HG02571 (cell line): ENCODE measurements at regions not wholly inside any gene's neighbourhood (a gene's known extent, or its start where the extent isn't known, plus 50 kb on each side); places are given as distances from the start of the nearest gene placed in this dataset.

ENCODE experiments used
- ATAC-seq: cut with Tn5 transposase; IDR thresholded peaks from one replicate; pipeline ENCODE4 v1.9.1; 2021; ENCODE audit warnings: mild to moderate bottlenecking, moderate library complexity; ENCODE audit not compliant: unreplicated experiment

- no peak for ATAC-seq
Observed at GRCh38 chr13:99911965-99912566, 59.5 kb downstream of the ZIC5 start.

- ATAC-seq: no peak
Observed at GRCh38 chr13:99911069-99911964, 60.2 kb downstream of the ZIC5 start.

- no peak for ATAC-seq
Observed at GRCh38 chr13:99909836-99910619, 61.5 kb downstream of the ZIC5 start.

- no peak for ATAC-seq
Observed at GRCh38 chr13:99909097-99909835, 62.3 kb downstream of the ZIC5 start.

GRCh38 chr13:99908140-99908803 is 63.3 kb downstream of the ZIC5 start:
- ATAC-seq: no peak

DNA sequence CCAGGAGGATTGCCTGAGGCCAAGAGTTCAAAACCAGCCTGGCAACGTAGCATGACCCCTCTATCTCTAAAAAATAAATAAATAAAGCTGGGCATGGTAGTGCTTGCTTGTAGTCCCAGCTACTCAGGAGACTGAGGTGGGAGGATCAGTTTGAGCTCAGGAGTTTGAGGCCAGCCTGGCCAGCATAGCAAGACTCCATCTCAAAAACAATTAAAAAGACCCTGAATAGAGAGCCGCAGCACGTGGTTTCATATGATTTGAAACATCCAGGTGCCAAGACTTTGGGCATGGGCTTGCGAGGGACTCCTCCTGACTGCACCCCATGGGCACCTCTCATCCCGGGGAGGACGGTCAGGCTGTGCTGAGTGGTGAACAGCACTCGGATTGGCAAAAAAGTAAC is 63.9 kb downstream of the ZIC5 start:
- ATAC-seq: no peak

DNA sequence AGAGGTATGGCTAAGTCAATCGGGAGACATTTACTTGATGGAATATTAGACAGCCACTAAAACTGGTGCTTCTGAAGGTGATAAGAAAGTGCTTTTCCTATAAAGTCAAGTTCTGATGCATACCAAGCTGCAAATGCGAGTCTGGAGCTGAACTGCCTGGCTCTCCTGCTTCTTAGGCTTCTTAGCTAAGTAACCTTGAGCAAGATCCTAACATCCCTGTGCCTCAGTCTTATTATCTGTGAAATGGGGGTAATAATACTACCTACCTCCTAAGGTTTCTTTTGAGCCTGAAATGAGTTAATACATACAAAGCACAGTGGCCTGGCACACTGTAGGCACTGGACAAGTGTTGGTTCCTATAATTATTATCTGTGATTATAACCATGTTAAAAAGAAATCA is 64.5 kb downstream of the ZIC5 start:
- ATAC-seq: no peak

GRCh38 chr13:99905814-99906213 is 65.8 kb downstream of the ZIC5 start:
- ATAC-seq: no peak

DNA sequence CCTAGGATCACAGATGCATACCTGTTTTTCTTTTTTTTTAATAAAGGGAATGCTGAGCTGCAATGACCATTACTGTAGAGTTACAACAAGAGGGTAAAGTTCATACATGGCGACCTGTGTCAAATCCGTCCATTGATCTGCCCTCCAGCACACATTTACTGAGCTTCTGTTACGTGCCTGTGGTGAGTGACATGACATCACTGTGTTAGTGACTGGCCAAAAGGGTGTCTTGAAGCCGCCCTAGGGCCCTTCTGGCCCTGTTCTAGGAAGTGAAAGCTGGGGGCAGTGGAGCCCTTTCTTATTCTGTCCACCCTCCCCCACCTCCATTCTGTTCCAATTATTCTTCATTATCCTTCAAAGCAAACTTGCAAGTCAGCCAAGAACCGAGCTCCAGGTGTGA is 66.3 kb downstream of the ZIC5 start:
- ATAC-seq: no peak

DNA sequence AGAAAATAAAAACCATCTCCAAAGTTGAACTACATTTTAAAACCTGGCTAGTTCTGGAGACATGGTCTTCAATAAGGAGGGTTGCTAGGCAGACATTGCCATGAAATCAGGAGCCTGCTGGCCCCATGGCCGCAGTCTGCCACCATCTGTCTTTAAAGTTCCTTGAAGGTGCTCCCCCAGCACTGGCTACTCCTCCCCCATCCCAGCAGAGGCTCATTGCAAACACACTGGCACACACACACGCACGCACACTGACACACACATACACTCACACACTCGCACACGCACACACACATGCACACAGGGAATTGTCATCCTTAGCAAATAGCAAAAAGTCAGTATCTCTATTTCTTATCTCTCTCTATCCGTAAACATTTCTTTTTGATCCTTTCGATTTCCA is 68.4 kb downstream of the ZIC5 start:
- no peak for ATAC-seq

DNA sequence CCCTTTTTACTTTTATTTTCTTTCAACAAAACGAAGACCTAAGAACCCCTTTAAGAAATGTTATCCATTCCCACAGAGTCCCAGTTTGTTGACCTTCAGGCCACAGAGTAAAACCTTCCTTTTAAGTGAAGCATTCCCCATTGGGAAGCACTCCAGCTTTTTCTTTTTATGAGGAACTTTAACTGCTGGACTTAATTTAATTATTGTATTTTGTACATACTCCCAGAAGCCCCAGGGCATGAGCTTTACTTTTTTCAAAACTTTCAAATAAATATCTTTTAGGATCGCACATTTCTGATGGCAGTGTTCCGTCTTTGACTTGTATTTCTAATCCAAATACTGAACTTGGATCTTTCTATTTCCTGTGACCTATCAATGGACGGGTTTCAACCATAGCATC is 68.9 kb downstream of the ZIC5 start:
- ATAC-seq: no peak

GRCh38 chr13:99900960-99901359 is 70.6 kb downstream of the ZIC5 start:
- no peak for ATAC-seq

DNA sequence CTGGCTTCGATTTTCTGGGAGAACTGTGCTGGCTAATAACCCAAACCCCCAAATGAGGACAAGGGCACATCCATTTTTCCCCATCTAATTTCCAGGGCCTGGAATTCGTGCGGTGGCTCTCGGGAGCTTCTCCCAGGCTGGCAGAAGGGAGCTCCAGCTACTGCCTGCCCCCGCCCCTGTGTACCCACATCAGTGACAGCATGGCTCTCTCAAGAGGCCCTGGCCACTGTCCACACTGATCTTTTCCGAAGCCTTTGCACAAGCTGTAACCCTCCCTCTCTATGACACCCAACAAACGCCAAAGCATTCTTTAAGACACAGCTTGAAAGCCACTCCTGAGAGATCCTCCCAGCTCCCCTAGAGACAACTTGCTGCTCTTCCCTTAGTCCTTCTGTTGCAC is 73.1 kb downstream of the ZIC5 start:
- ATAC-seq: no peak

DNA sequence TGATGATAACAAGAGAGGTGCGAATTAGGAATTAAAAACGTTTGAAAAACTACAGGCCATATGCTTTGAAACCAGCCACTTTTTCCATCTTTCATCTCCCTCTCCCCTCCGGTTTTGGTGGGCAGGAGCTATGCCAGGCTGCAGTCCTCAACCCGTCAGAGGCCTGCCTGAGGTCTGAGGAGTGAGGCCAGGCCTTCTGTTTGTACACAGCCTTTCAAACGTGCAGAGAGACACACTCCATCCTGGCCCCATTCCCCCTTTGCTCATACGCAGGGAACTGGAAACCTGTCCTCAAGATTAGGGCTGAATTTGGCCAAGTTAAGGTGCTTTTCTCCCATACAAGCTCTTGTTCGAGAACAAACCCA is 74.5 kb downstream of the ZIC5 start:
- ATAC-seq: no peak

GRCh38 chr13:99896369-99897075 is 75.0 kb downstream of the ZIC5 start:
- no peak for ATAC-seq

GRCh38 chr13:99895444-99896368 is 75.9 kb downstream of the ZIC5 start:
- ATAC-seq: no peak

DNA sequence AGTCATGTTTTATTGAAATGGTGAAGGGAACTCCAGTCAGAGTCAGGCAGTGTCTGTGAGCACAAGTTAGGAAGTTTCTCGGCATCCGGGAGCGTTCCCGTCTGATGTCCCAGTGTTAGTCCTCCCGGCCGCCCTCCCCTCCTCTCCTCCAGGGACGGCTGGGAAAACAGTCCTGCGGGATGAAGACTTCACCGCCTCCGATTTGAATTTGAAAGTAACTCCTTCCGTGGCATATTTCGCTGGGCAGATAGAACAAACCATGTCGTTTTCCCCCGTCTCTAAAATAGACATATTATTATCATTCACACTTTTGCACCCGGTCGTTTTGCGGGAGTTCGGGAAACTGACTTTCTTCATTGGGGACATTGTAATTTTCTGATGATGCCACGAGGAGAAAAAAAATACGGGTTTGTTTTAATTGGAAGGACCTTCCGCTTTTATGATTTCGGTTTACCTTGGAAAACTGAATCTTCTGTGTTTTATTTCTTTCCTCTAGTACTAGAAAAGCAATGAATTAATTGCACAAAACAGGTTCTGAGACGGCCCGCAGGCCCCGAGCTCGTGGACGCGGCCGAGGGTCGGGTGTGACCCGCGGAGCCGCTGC is 76.6 kb downstream of the ZIC5 start:
- no peak for ATAC-seq

GRCh38 chr13:99894105-99894839 is 77.3 kb downstream of the ZIC5 start:
- ATAC-seq: no peak
